ENCODE measurements at regions not wholly inside any gene's neighbourhood (a gene's known extent, or its start where the extent isn't known, plus 50 kb on each side); places are given as distances from the start of the nearest gene placed in this dataset.

DNA sequence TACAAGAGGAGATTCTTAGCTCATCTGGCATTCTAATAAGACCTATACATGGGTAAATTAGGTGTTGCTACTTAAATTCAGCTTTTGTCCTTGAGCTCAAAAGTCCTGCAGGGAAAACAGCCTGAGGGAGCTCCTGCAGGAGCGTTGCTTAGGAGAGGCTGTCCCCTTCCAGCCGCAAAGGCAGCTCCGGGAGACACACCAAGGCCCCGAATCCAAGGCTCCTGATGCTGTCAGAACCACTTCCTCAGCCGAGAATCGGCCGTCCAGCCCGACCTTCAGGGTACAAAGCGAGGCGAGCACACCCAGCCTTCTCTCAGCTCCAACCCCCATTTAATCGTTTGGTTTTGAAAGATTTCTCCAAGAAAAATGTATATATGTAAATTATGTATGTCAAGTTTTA, 87.0 kb downstream of the DACT2 start (continued):
- TF ChIP-seq, protein P1, sequence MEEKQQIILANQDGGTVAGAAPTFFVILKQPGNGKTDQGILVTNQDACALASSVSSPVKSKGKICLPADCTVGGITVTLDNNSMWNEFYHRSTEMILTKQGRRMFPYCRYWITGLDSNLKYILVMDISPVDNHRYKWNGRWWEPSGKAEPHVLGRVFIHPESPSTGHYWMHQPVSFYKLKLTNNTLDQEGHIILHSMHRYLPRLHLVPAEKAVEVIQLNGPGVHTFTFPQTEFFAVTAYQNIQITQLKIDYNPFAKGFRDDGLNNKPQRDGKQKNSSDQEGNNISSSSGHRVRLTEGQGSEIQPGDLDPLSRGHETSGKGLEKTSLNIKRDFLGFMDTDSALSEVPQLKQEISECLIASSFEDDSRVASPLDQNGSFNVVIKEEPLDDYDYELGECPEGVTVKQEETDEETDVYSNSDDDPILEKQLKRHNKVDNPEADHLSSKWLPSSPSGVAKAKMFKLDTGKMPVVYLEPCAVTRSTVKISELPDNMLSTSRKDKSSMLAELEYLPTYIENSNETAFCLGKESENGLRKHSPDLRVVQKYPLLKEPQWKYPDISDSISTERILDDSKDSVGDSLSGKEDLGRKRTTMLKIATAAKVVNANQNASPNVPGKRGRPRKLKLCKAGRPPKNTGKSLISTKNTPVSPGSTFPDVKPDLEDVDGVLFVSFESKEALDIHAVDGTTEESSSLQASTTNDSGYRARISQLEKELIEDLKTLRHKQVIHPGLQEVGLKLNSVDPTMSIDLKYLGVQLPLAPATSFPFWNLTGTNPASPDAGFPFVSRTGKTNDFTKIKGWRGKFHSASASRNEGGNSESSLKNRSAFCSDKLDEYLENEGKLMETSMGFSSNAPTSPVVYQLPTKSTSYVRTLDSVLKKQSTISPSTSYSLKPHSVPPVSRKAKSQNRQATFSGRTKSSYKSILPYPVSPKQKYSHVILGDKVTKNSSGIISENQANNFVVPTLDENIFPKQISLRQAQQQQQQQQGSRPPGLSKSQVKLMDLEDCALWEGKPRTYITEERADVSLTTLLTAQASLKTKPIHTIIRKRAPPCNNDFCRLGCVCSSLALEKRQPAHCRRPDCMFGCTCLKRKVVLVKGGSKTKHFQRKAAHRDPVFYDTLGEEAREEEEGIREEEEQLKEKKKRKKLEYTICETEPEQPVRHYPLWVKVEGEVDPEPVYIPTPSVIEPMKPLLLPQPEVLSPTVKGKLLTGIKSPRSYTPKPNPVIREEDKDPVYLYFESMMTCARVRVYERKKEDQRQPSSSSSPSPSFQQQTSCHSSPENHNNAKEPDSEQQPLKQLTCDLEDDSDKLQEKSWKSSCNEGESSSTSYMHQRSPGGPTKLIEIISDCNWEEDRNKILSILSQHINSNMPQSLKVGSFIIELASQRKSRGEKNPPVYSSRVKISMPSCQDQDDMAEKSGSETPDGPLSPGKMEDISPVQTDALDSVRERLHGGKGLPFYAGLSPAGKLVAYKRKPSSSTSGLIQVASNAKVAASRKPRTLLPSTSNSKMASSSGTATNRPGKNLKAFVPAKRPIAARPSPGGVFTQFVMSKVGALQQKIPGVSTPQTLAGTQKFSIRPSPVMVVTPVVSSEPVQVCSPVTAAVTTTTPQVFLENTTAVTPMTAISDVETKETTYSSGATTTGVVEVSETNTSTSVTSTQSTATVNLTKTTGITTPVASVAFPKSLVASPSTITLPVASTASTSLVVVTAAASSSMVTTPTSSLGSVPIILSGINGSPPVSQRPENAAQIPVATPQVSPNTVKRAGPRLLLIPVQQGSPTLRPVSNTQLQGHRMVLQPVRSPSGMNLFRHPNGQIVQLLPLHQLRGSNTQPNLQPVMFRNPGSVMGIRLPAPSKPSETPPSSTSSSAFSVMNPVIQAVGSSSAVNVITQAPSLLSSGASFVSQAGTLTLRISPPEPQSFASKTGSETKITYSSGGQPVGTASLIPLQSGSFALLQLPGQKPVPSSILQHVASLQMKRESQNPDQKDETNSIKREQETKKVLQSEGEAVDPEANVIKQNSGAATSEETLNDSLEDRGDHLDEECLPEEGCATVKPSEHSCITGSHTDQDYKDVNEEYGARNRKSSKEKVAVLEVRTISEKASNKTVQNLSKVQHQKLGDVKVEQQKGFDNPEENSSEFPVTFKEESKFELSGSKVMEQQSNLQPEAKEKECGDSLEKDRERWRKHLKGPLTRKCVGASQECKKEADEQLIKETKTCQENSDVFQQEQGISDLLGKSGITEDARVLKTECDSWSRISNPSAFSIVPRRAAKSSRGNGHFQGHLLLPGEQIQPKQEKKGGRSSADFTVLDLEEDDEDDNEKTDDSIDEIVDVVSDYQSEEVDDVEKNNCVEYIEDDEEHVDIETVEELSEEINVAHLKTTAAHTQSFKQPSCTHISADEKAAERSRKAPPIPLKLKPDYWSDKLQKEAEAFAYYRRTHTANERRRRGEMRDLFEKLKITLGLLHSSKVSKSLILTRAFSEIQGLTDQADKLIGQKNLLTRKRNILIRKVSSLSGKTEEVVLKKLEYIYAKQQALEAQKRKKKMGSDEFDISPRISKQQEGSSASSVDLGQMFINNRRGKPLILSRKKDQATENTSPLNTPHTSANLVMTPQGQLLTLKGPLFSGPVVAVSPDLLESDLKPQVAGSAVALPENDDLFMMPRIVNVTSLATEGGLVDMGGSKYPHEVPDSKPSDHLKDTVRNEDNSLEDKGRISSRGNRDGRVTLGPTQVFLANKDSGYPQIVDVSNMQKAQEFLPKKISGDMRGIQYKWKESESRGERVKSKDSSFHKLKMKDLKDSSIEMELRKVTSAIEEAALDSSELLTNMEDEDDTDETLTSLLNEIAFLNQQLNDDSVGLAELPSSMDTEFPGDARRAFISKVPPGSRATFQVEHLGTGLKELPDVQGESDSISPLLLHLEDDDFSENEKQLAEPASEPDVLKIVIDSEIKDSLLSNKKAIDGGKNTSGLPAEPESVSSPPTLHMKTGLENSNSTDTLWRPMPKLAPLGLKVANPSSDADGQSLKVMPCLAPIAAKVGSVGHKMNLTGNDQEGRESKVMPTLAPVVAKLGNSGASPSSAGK (IDR thresholded peaks at IDR 0.05) = no peak
